ENCODE measurements at regions not wholly inside any gene's neighbourhood (a gene's known extent, or its start where the extent isn't known, plus 50 kb on each side); places are given as distances from the start of the nearest gene placed in this dataset.

DNA sequence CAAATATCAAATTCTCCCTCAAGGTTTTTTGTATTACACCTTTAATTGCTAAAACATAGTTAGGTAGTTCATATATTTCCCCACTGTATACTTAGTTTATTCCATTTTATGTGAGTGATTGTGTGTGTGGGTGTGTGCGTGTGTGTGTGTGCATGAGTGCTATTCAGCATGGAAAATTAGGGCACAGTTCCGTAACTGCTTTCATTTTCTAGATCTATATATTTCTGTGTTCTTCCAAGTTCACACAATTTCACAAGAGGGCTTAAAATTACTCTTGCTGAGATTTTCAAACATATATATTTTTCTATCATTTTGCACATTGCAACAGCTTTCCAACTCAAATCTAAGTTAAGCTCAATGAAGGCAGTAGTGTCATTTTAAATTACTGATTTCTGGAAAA is 782.9 kb upstream of the SOX9 start:
- no peak overlapping the region for H3K4me2 ChIP-seq (ENCODE audit: insufficient read depth in 1 of 2, low read depth in 2 of 2, low read length in 2 of 2)
- no peak for TF ChIP-seq TBP (IDR thresholded peaks at IDR 0.05; ENCODE audit: low read depth, low read length)
- TF ChIP-seq EP300 (IDR thresholded peaks at IDR 0.05; ENCODE audit: borderline replicate concordance in 1 of 2, low read depth in 2 of 2, low read length in 2 of 2) = no peak
- TF ChIP-seq, protein P1, sequence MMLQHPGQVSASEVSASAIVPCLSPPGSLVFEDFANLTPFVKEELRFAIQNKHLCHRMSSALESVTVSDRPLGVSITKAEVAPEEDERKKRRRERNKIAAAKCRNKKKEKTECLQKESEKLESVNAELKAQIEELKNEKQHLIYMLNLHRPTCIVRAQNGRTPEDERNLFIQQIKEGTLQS (IDR thresholded peaks at IDR 0.05; ENCODE audit: insufficient read depth, low read depth, low read length) = no peak
- TF ChIP-seq GABPA (IDR thresholded peaks at IDR 0.05; ENCODE audit: borderline replicate concordance, insufficient read depth, low read length) = no peak
- TF ChIP-seq EGR1 (IDR thresholded peaks at IDR 0.05; ENCODE audit: borderline replicate concordance, low read depth, low read length) = no peak
- no peak for TF ChIP-seq TCF12 (IDR thresholded peaks at IDR 0.05; ENCODE audit: low read depth, low read length)
- TF ChIP-seq ZNF274 (IDR thresholded peaks at IDR 0.05; ENCODE audit: borderline replicate concordance, extremely low read depth, low read length) = no peak
- TF ChIP-seq SUZ12 (IDR thresholded peaks at IDR 0.05; ENCODE audit: low read length) = no peak
- TF ChIP-seq HDAC6 (IDR thresholded peaks at IDR 0.05; ENCODE audit: low read depth, low read length) = no peak
- TF ChIP-seq POLR2A (IDR thresholded peaks at IDR 0.05; ENCODE audit: control extremely low read depth in 1 of 2, low read depth in 2 of 2, low read length in 2 of 2) = no peak
- no peak for TF ChIP-seq TEAD4 (IDR thresholded peaks at IDR 0.05; ENCODE audit: low read depth, low read length)
- no peak for TF ChIP-seq YY1 (IDR thresholded peaks at IDR 0.05; ENCODE audit: low read depth, low read length)
- TF ChIP-seq RNF2 (IDR thresholded peaks at IDR 0.05; ENCODE audit: borderline replicate concordance, low read depth, low read length, missing control alignments, poor library complexity, severe bottlenecking) = no peak
- no peak for TF ChIP-seq SRF (IDR thresholded peaks at IDR 0.05; ENCODE audit: low read depth, low read length)
- TF ChIP-seq CREB1 (IDR thresholded peaks at IDR 0.05) = no peak

More for the DNA sequence above, 782.9 kb upstream of the SOX9 start:
- no peaks in the 10 kb centered on the region; the same call in 1 of the 2 replicates for H3K23me2 ChIP-seq (ENCODE audit: low read depth, low read length)
- no peak overlapping the region for H3K4me3 ChIP-seq (ENCODE audit: extremely low read depth in 1 of 4, insufficient read depth in 2 of 4, low read depth in 3 of 4, low read length in 4 of 4)
- H3K14ac ChIP-seq (ENCODE audit: insufficient read length) = no peak overlapping the region
- no peak overlapping the region for H2AFZ ChIP-seq (ENCODE audit: low read length)
- no peak overlapping the region for H4K91ac ChIP-seq (replicated peaks; ENCODE audit: insufficient read length, low read length)
- H3K9me3 ChIP-seq (ENCODE audit: insufficient read depth in 2 of 2, low read depth in 1 of 2, low read length in 1 of 2) = no peaks in the 10 kb centered on the region
- H3K27ac ChIP-seq (ENCODE audit: low read depth, low read length) = no peak overlapping the region
- no peaks in the 10 kb centered on the region for H3K79me2 ChIP-seq (ENCODE audit: control insufficient read depth in 1 of 2, insufficient read depth in 2 of 2, low read length in 2 of 2)
- H3K4me1 ChIP-seq (replicated peaks in 1 of 4; ENCODE audit: control insufficient read depth in 3 of 4, insufficient read depth in 4 of 4, low read length in 3 of 4) = 0 out of 7 replicates have a peak, but pooled peaks cover 0 to 1% (median 0%) of the 10 kb centered on the region in 4 experiments
- DNase-seq (ENCODE audit: low read depth in 1 of 2, low spot score in 2 of 2) (no peak), FAIRE-seq (no peak)
- no peak overlapping the region for H3K9ac ChIP-seq (replicated peaks in 1 of 4; ENCODE audit: extremely low read depth in 1 of 4, low read depth in 3 of 4, low read length in 3 of 4)
- ChIA-PET CTCF (ENCODE audit: partially characterized antibody) (interaction anchor here (0.7 kb wide), 1 partner anchor 570 kb away, joined by 3 read pairs; no protein-coding TSS in a partner anchor), POLR2A (ENCODE audit: partially characterized antibody) (no interaction called here)
- H3K36me3 ChIP-seq (ENCODE audit: control insufficient read depth in 2 of 4, insufficient read depth in 4 of 4, low read length in 3 of 4) = no peaks in the 10 kb centered on the region
- no peak overlapping the region for H3K4ac ChIP-seq (replicated peaks; ENCODE audit: insufficient read length, low read depth, low read length)
- H2AK5ac ChIP-seq (ENCODE audit: low read depth, low read length) = no peak overlapping the region
- no peak overlapping the region for H3K56ac ChIP-seq (replicated peaks; ENCODE audit: insufficient read length, low read depth, low read length)
- no peak overlapping the region for H2BK120ac ChIP-seq (replicated peaks; ENCODE audit: low read depth, low read length)
- H2BK5ac ChIP-seq (ENCODE audit: low read depth, low read length) = no peak overlapping the region
- no peaks in the 10 kb centered on the region for H3K79me1 ChIP-seq (ENCODE audit: low read depth, low read length)
- H4K20me1 ChIP-seq (replicated peaks in 1 of 2; ENCODE audit: control insufficient read depth in 1 of 2, insufficient read depth in 2 of 2, low read length in 2 of 2) = no peaks in the 10 kb centered on the region
- H3K23ac ChIP-seq (ENCODE audit: insufficient read length) = no peak overlapping the region
- no peak overlapping the region for H4K8ac ChIP-seq (ENCODE audit: extremely low read depth, insufficient read depth, low read length)
- H2BK12ac ChIP-seq (ENCODE audit: low read depth, low read length) = no peak overlapping the region
- WGBS, 2 experiments (ENCODE audit: extremely low coverage in 1 of 2, insufficient coverage in 1 of 2, insufficient read length in 1 of 2, insufficient replicate concordance in 2 of 2, low coverage in 1 of 2, low lambda C conversion rate in 2 of 2, missing lambda C conversion rate in 1 of 2) = 97% methylated on average over 2 of the region's 2 CpGs; no CpG with 5 or more reads in 1 of the 2 experiments
- no peaks in the 10 kb centered on the region for H3K27me3 ChIP-seq (replicated peaks in 1 of 4; ENCODE audit: control insufficient read depth in 3 of 4, extremely low read depth in 1 of 4, insufficient read depth in 3 of 4, low read length in 3 of 4)
- no peak overlapping the region for H2BK20ac ChIP-seq (ENCODE audit: low read length)
- no peak overlapping the region for H4K5ac ChIP-seq (ENCODE audit: insufficient read length, low read depth, low read length)
- no peak overlapping the region for H3K18ac ChIP-seq (ENCODE audit: extremely low read depth, low read length)
- H2BK15ac ChIP-seq (ENCODE audit: low read length) = no peak overlapping the region
